CD4-positive, alpha-beta T cell treated with Interleukin-4 for 1 hour (primary cell): ENCODE measurements at regions not wholly inside any gene's neighbourhood (a gene's known extent, or its start where the extent isn't known, plus 50 kb on each side); places are given as distances from the start of the nearest gene placed in this dataset.

Experiments
- DNase-seq, 2 donors: peaks; one replicate each; pipeline ENCODE4 v3.0.0-alpha.2; 2020 to 2022

GRCh38 chr18:8945514-8945913, 157.0 kb upstream of the NDUFV2 start:
- no peak for DNase-seq

- no peak for DNase-seq
Observed at GRCh38 chr18:8946066-8946838, 156.2 kb upstream of the NDUFV2 start.

- no peak for DNase-seq
Observed at GRCh38 chr18:8947566-8947965, 154.9 kb upstream of the NDUFV2 start.

GRCh38 chr18:8948011-8948410, 154.5 kb upstream of the NDUFV2 start:
- DNase-seq = no peak

- no peak for DNase-seq
Observed at GRCh38 chr18:8948471-8949149, 153.9 kb upstream of the NDUFV2 start.

GRCh38 chr18:8949206-8949605, 153.3 kb upstream of the NDUFV2 start:
- DNase-seq = no peak

GRCh38 chr18:8951491-8951890, 151.0 kb upstream of the NDUFV2 start:
- DNase-seq = peak in 1 of 2 donors; percentile 35

GRCh38 chr18:8952174-8952573, 150.3 kb upstream of the NDUFV2 start:
- DNase-seq = no peak

- DNase-seq = no peak
Observed at GRCh38 chr18:8952769-8953760, 149.4 kb upstream of the NDUFV2 start.

- DNase-seq = no peak
Observed at GRCh38 chr18:8957731-8958130, 144.8 kb upstream of the NDUFV2 start.

GRCh38 chr18:8958660-8959059, 143.8 kb upstream of the NDUFV2 start:
- DNase-seq = no peak

- DNase-seq = no peak
Observed at GRCh38 chr18:8959551-8960135, 142.9 kb upstream of the NDUFV2 start.

GRCh38 chr18:8960740-8961657, 141.5 kb upstream of the NDUFV2 start:
- no peak for DNase-seq

- no peak for DNase-seq
Observed at GRCh38 chr18:8962192-8962779, 140.2 kb upstream of the NDUFV2 start.

GRCh38 chr18:8962855-8963635, 139.5 kb upstream of the NDUFV2 start:
- no peak for DNase-seq

GRCh38 chr18:8963876-8964275, 138.6 kb upstream of the NDUFV2 start:
- no peak for DNase-seq

- no peak for DNase-seq
Observed at GRCh38 chr18:8965398-8965797, 137.1 kb upstream of the NDUFV2 start.

GRCh38 chr18:8966821-8967220, 135.7 kb upstream of the NDUFV2 start:
- no peak for DNase-seq

- no peak for DNase-seq
Observed at GRCh38 chr18:8967573-8967972, 134.9 kb upstream of the NDUFV2 start.

- no peak for DNase-seq
Observed at GRCh38 chr18:8969639-8970390, 132.7 kb upstream of the NDUFV2 start.
